ENCODE measurements at regions not wholly inside any gene's neighbourhood (a gene's known extent, or its start where the extent isn't known, plus 50 kb on each side); places are given as distances from the start of the nearest gene placed in this dataset.
"Not testable (repeated sequence)": the region's sequence is repeated elsewhere in the genome, so short reads cannot be mapped to it uniquely, and the experiment has no call there.

GRCh38 chr3:5503136-5503535 lies 315.6 kb downstream of the EDEM1 start:
- no peaks in the 10 kb centered on the region for H3K4me1 ChIP-seq (ENCODE audit: control insufficient read depth in 2 of 3, insufficient read depth in 2 of 3, low read depth in 1 of 3, low read length in 3 of 3)
- no peak for DNase-seq
- H3K4me3 ChIP-seq (ENCODE audit: low read length in 3 of 3), result no peak overlapping the region
- H3K27me3 ChIP-seq (ENCODE audit: control insufficient read depth, insufficient read depth, low read length), result no peaks in the 10 kb centered on the region
- H3K27ac ChIP-seq (ENCODE audit: low read depth in 2 of 2, low read length in 2 of 2), result no peak overlapping the region
- no peaks in the 10 kb centered on the region for H3K9me3 ChIP-seq (ENCODE audit: control insufficient read depth in 2 of 3, insufficient read depth in 1 of 3, low read length in 3 of 3)
- H3K36me3 ChIP-seq (ENCODE audit: control insufficient read depth in 2 of 3, insufficient read depth in 3 of 3, low read length in 3 of 3), result no peaks in the 10 kb centered on the region
- no peak for FAIRE-seq
- intact Hi-C loops (cut with DNase I), result no loop called here
- no peak for TF ChIP-seq CTCF (IDR thresholded peaks at IDR 0.05; ENCODE audit: borderline replicate concordance, extremely low read depth, insufficient read depth)
- H3K9ac ChIP-seq (ENCODE audit: low read length in 3 of 3), result no peak overlapping the region

- Histone ChIP-seq H3K4me1 (ENCODE audit: control insufficient read depth in 2 of 3, insufficient read depth in 2 of 3, low read depth in 1 of 3, low read length in 3 of 3) (no peaks in the 10 kb centered on the region), H3K4me3 (ENCODE audit: low read length in 3 of 3) (no peak overlapping the region), H3K27me3 (ENCODE audit: control insufficient read depth, insufficient read depth, low read length) (no peaks in the 10 kb centered on the region), H3K9ac (ENCODE audit: low read length in 3 of 3) (no peak overlapping the region), H3K27ac (ENCODE audit: low read depth in 2 of 2, low read length in 2 of 2) (no peak overlapping the region), H3K36me3 (ENCODE audit: control insufficient read depth in 2 of 3, insufficient read depth in 3 of 3, low read length in 3 of 3) (no peaks in the 10 kb centered on the region), H3K9me3 (ENCODE audit: control insufficient read depth in 2 of 3, insufficient read depth in 1 of 3, low read length in 3 of 3) (peaks cover 0 to under 1% (median 0%) of the 10 kb centered on the region in 3 donors)
- DNase-seq, result no peak
- intact Hi-C loops (cut with DNase I), result no loop called here
- FAIRE-seq, result no peak
- no peak for TF ChIP-seq CTCF (IDR thresholded peaks at IDR 0.05; ENCODE audit: borderline replicate concordance, extremely low read depth, insufficient read depth)
These were observed 316.6 kb downstream of the EDEM1 start for GRCh38 chr3:5504135-5504534.

GRCh38 chr3:5505163-5505562 lies 317.7 kb downstream of the EDEM1 start:
- Histone ChIP-seq H3K27ac (ENCODE audit: low read depth in 2 of 2, low read length in 2 of 2) (no peak overlapping the region), H3K4me1 (ENCODE audit: control insufficient read depth in 2 of 3, insufficient read depth in 2 of 3, low read depth in 1 of 3, low read length in 3 of 3) (no peaks in the 10 kb centered on the region), H3K27me3 (ENCODE audit: control insufficient read depth, insufficient read depth, low read length) (no peaks in the 10 kb centered on the region), H3K9ac (ENCODE audit: low read length in 3 of 3) (no peak overlapping the region), H3K9me3 (ENCODE audit: control insufficient read depth in 2 of 3, insufficient read depth in 1 of 3, low read length in 3 of 3) (peaks cover 0 to 1% (median 0%) of the 10 kb centered on the region in 3 donors), H3K4me3 (ENCODE audit: low read length in 3 of 3) (no peak overlapping the region), H3K36me3 (ENCODE audit: control insufficient read depth in 2 of 3, insufficient read depth in 3 of 3, low read length in 3 of 3) (no peaks in the 10 kb centered on the region)
- DNase-seq (no peak), FAIRE-seq (no peak)
- intact Hi-C loops (cut with DNase I), result no loop called here
- TF ChIP-seq CTCF (IDR thresholded peaks at IDR 0.05; ENCODE audit: borderline replicate concordance, extremely low read depth, insufficient read depth), result no peak

- FAIRE-seq, result no peak
- no peak overlapping the region for H3K4me3 ChIP-seq (ENCODE audit: low read length in 3 of 3)
- no peak for TF ChIP-seq CTCF (IDR thresholded peaks at IDR 0.05; ENCODE audit: borderline replicate concordance, extremely low read depth, insufficient read depth)
- H3K9me3 ChIP-seq (ENCODE audit: control insufficient read depth in 2 of 3, insufficient read depth in 1 of 3, low read length in 3 of 3), result peaks cover 0 to 1% (median 0%) of the 10 kb centered on the region in 3 donors
- intact Hi-C loops (cut with DNase I), result no loop called here
- no peak for DNase-seq
- no peaks in the 10 kb centered on the region for H3K36me3 ChIP-seq (ENCODE audit: control insufficient read depth in 2 of 3, insufficient read depth in 3 of 3, low read length in 3 of 3)
- H3K4me1 ChIP-seq (ENCODE audit: control insufficient read depth in 2 of 3, insufficient read depth in 2 of 3, low read depth in 1 of 3, low read length in 3 of 3), result no peaks in the 10 kb centered on the region
- no peak overlapping the region for H3K27ac ChIP-seq (ENCODE audit: low read depth in 2 of 2, low read length in 2 of 2)
- H3K27me3 ChIP-seq (ENCODE audit: control insufficient read depth, insufficient read depth, low read length), result no peaks in the 10 kb centered on the region
- H3K9ac ChIP-seq (ENCODE audit: low read length in 3 of 3), result no peak overlapping the region
These were observed 318.5 kb downstream of the EDEM1 start for GRCh38 chr3:5505997-5506396.

- intact Hi-C loops (cut with DNase I); H3K27ac ChIP-seq (ENCODE audit: low read depth in 2 of 2, low read length in 2 of 2); FAIRE-seq; H3K9ac ChIP-seq (ENCODE audit: low read length in 3 of 3); H3K9me3 ChIP-seq (ENCODE audit: control insufficient read depth in 2 of 3, insufficient read depth in 1 of 3, low read length in 3 of 3); H3K4me3 ChIP-seq (ENCODE audit: low read length in 3 of 3); H3K4me1 ChIP-seq (ENCODE audit: control insufficient read depth in 2 of 3, insufficient read depth in 2 of 3, low read depth in 1 of 3, low read length in 3 of 3); H3K36me3 ChIP-seq (ENCODE audit: control insufficient read depth in 2 of 3, insufficient read depth in 3 of 3, low read length in 3 of 3); H3K27me3 ChIP-seq (ENCODE audit: control insufficient read depth, insufficient read depth, low read length); DNase-seq: not testable (repeated sequence)
These were observed 321.4 kb downstream of the EDEM1 start for GRCh38 chr3:5508860-5509259.

All from kidney (tissue), 13 donors.